HG02759 (cell line): ENCODE measurements at regions not wholly inside any gene's neighbourhood (a gene's known extent, or its start where the extent isn't known, plus 50 kb on each side); places are given as distances from the start of the nearest gene placed in this dataset.

Source experiments
- ATAC-seq: cut with Tn5 transposase; IDR thresholded peaks from one replicate; pipeline ENCODE4 v1.9.1; 2021; ENCODE audit warnings: mild to moderate bottlenecking, moderate library complexity; ENCODE audit not compliant: unreplicated experiment

GRCh38 chr12:124445826-124446225, 121.6 kb downstream of the NCOR2 start:
- no peak for ATAC-seq

GRCh38 chr12:124445121-124445718, 122.2 kb downstream of the NCOR2 start:
- ATAC-seq: no peak

- no peak for ATAC-seq
Measured at GRCh38 chr12:124443931-124444712, 123.3 kb downstream of the NCOR2 start.

- ATAC-seq: no peak
Measured at GRCh38 chr12:124442772-124443445, 124.5 kb downstream of the NCOR2 start.

GRCh38 chr12:124442281-124442680, 125.1 kb downstream of the NCOR2 start:
- ATAC-seq: no peak

- no peak for ATAC-seq
Measured at GRCh38 chr12:124441443-124442194, 125.8 kb downstream of the NCOR2 start.

GRCh38 chr12:124440841-124441381, 126.5 kb downstream of the NCOR2 start:
- no peak for ATAC-seq

- no peak for ATAC-seq
Measured at GRCh38 chr12:124440031-124440626, 127.3 kb downstream of the NCOR2 start.

- no peak for ATAC-seq
Measured at GRCh38 chr12:124438437-124439056, 128.9 kb downstream of the NCOR2 start.

- no peak for ATAC-seq
Measured at GRCh38 chr12:124437617-124438436, 129.6 kb downstream of the NCOR2 start.

GRCh38 chr12:124437121-124437520, 130.3 kb downstream of the NCOR2 start:
- ATAC-seq: no peak

- no peak for ATAC-seq
Measured at GRCh38 chr12:124436366-124436765, 131.0 kb downstream of the NCOR2 start.

- no peak for ATAC-seq
Measured at GRCh38 chr12:124435806-124436345, 131.5 kb downstream of the NCOR2 start.

- ATAC-seq: no peak
Measured at GRCh38 chr12:124434951-124435805, 132.2 kb downstream of the NCOR2 start.

- no peak for ATAC-seq
Measured at GRCh38 chr12:124434354-124434753, 133.1 kb downstream of the NCOR2 start.

GRCh38 chr12:124433879-124434278, 133.5 kb downstream of the NCOR2 start:
- no peak for ATAC-seq

- no peak for ATAC-seq
Measured at GRCh38 chr12:124433147-124433874, 134.1 kb downstream of the NCOR2 start.
